ENCODE measurements at regions not wholly inside any gene's neighbourhood (a gene's known extent, or its start where the extent isn't known, plus 50 kb on each side); places are given as distances from the start of the nearest gene placed in this dataset.

GRCh38 chr10:63986536-63986935, 465.3 kb downstream of the REEP3 start:
- TF ChIP-seq EZH2 (IDR thresholded peaks at IDR 0.05; ENCODE audit: borderline replicate concordance, low read length) (no peak), CTCF (IDR thresholded peaks at IDR 0.05; ENCODE audit: low read length) (no peak)
- Histone ChIP-seq H2AFZ (ENCODE audit: low read length) (no peak overlapping the region), H3K36me3 (ENCODE audit: insufficient read depth, low read length) (no peaks in the 10 kb centered on the region), H3K9me3 (ENCODE audit: low read length) (no peaks in the 10 kb centered on the region), H3K9me2 (ENCODE audit: low read depth, low read length) (no peaks in the 10 kb centered on the region), H3K27me3 (ENCODE audit: insufficient read depth, low read length) (no peaks in the 10 kb centered on the region), H3K4me1 (ENCODE audit: insufficient read depth, low read length, severe bottlenecking) (no peaks in the 10 kb centered on the region), H3K27ac (ENCODE audit: low read depth, low read length, poor library complexity, severe bottlenecking) (no peak overlapping the region), H3K79me2 (ENCODE audit: insufficient read depth, low read length) (no peaks in the 10 kb centered on the region), H3F3A (ENCODE audit: insufficient read depth, low read length) (no peaks in the 10 kb centered on the region), H4K20me1 (ENCODE audit: insufficient read depth, low read length) (no peaks in the 10 kb centered on the region), H3K4me2 (ENCODE audit: low read length) (no peak overlapping the region), H3K9ac (ENCODE audit: low read length) (no peak overlapping the region), H3K4me3 (ENCODE audit: low read depth, low read length, poor library complexity, severe bottlenecking) (no peak overlapping the region)

- no peak for TF ChIP-seq EZH2 (IDR thresholded peaks at IDR 0.05; ENCODE audit: borderline replicate concordance, low read length)
- peak; percentile 25; the same call in 1 of the 2 replicates for TF ChIP-seq CTCF (IDR thresholded peaks at IDR 0.05; ENCODE audit: low read length)
- H3F3A ChIP-seq (ENCODE audit: insufficient read depth, low read length) = no peaks in the 10 kb centered on the region
- no peaks in the 10 kb centered on the region for H3K9me3 ChIP-seq (ENCODE audit: low read length)
These were observed 466.0 kb downstream of the REEP3 start for GRCh38 chr10:63987212-63987611.

GRCh38 chr10:63994371-63994770, 473.2 kb downstream of the REEP3 start:
- no peaks in the 10 kb centered on the region for H3K9me3 ChIP-seq (ENCODE audit: low read length)
- H3K4me1 ChIP-seq (ENCODE audit: insufficient read depth, low read length, severe bottlenecking) = no peaks in the 10 kb centered on the region
- no peak overlapping the region for H3K27ac ChIP-seq (ENCODE audit: low read depth, low read length, poor library complexity, severe bottlenecking)
- no peaks in the 10 kb centered on the region for H3K9me2 ChIP-seq (ENCODE audit: low read depth, low read length)
- no peak overlapping the region for H3K9ac ChIP-seq (ENCODE audit: low read length)
- H3K36me3 ChIP-seq (ENCODE audit: insufficient read depth, low read length) = no peaks in the 10 kb centered on the region
- no peak overlapping the region for H3K4me2 ChIP-seq (ENCODE audit: low read length)
- H3F3A ChIP-seq (ENCODE audit: insufficient read depth, low read length) = no peaks in the 10 kb centered on the region
- H3K79me2 ChIP-seq (ENCODE audit: insufficient read depth, low read length) = no peaks in the 10 kb centered on the region
- no peaks in the 10 kb centered on the region for H4K20me1 ChIP-seq (ENCODE audit: insufficient read depth, low read length)
- no peak for TF ChIP-seq CTCF (IDR thresholded peaks at IDR 0.05; ENCODE audit: low read length)
- no peak overlapping the region for H2AFZ ChIP-seq (ENCODE audit: low read length)
- H3K27me3 ChIP-seq (ENCODE audit: insufficient read depth, low read length) = no peaks in the 10 kb centered on the region
- H3K4me3 ChIP-seq (ENCODE audit: low read depth, low read length, poor library complexity, severe bottlenecking) = no peak overlapping the region

More at GRCh38 chr10:63987212-63987611, 466.0 kb downstream of the REEP3 start:
- H3K4me2 ChIP-seq (ENCODE audit: low read length) = no peak overlapping the region
- H3K4me1 ChIP-seq (ENCODE audit: insufficient read depth, low read length, severe bottlenecking) = no peaks in the 10 kb centered on the region
- H2AFZ ChIP-seq (ENCODE audit: low read length) = no peak overlapping the region
- no peaks in the 10 kb centered on the region for H4K20me1 ChIP-seq (ENCODE audit: insufficient read depth, low read length)
- H3K27ac ChIP-seq (ENCODE audit: low read depth, low read length, poor library complexity, severe bottlenecking) = no peak overlapping the region
- no peaks in the 10 kb centered on the region for H3K79me2 ChIP-seq (ENCODE audit: insufficient read depth, low read length)
- H3K4me3 ChIP-seq (ENCODE audit: low read depth, low read length, poor library complexity, severe bottlenecking) = no peak overlapping the region
- no peaks in the 10 kb centered on the region for H3K36me3 ChIP-seq (ENCODE audit: insufficient read depth, low read length)
- no peaks in the 10 kb centered on the region for H3K9me2 ChIP-seq (ENCODE audit: low read depth, low read length)
- no peak overlapping the region for H3K9ac ChIP-seq (ENCODE audit: low read length)
- H3K27me3 ChIP-seq (ENCODE audit: insufficient read depth, low read length) = no peaks in the 10 kb centered on the region
